Endothelial cell (in vitro differentiated cells): ENCODE measurements at regions not wholly inside any gene's neighbourhood (a gene's known extent, or its start where the extent isn't known, plus 50 kb on each side); places are given as distances from the start of the nearest gene placed in this dataset.

Experiments used
- DNase-seq: peaks from one replicate; pipeline ENCODE4 v3.0.0; 2021; ENCODE audit warnings: low spot score
- H3K27ac Mint-ChIP-seq: one replicate; pipeline ENCODE4 v1.8.0; 2021; ENCODE audit warnings: mixed read lengths, inconsistent platforms; ENCODE audit not compliant: unreplicated experiment
- H3K27me3 Mint-ChIP-seq: one replicate; pipeline ENCODE4 v1.8.0; 2021; ENCODE audit warnings: mild to moderate bottlenecking, moderate library complexity, mixed read lengths, inconsistent platforms; ENCODE audit not compliant: unreplicated experiment
- H3K36me3 Mint-ChIP-seq: one replicate; pipeline ENCODE4 v1.8.0; 2021; ENCODE audit warnings: mild to moderate bottlenecking, low read depth, mixed read lengths, inconsistent platforms; ENCODE audit not compliant: unreplicated experiment
- H3K4me1 Mint-ChIP-seq: one replicate; pipeline ENCODE4 v1.8.0; 2021; ENCODE audit warnings: mild to moderate bottlenecking, mixed read lengths, inconsistent platforms; ENCODE audit not compliant: unreplicated experiment
- H3K4me3 Mint-ChIP-seq: one replicate; pipeline ENCODE4 v1.8.0; 2021; ENCODE audit warnings: mild to moderate bottlenecking, mixed read lengths, inconsistent platforms; ENCODE audit not compliant: unreplicated experiment
- H3K9me3 Mint-ChIP-seq: one replicate; pipeline ENCODE4 v1.8.0; 2021; ENCODE audit warnings: mixed read lengths, inconsistent platforms; ENCODE audit not compliant: unreplicated experiment
- TF ChIP-seq, protein P1 (sequence below): fragments of 200-600 bp; sonication (generic); IDR thresholded peaks from one replicate; pipeline ENCODE4 v1.5.0; 2021; ENCODE audit warnings: antibody characterized with exemption; ENCODE audit not compliant: unreplicated experiment

DNA sequence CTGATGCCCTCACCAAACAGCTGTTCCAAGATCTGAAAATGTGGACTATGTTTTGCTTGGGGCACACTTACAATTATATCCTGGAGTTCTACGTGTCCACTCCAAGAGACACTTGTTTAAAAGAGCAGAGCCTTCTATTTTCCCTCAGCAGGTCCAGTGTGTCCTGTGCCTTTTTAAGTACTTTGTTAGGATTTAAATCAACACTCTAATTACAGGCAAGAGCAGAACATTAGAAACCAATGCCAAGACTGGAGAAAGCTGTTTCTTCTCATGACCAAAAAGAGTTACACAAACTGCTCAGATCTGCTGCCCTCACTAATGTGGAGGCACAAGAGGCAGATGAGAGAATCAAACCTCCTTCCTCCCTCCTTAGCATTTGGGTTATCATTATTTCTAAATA, 452.9 kb downstream of the LMO4 start:
- TF ChIP-seq, protein P1, sequence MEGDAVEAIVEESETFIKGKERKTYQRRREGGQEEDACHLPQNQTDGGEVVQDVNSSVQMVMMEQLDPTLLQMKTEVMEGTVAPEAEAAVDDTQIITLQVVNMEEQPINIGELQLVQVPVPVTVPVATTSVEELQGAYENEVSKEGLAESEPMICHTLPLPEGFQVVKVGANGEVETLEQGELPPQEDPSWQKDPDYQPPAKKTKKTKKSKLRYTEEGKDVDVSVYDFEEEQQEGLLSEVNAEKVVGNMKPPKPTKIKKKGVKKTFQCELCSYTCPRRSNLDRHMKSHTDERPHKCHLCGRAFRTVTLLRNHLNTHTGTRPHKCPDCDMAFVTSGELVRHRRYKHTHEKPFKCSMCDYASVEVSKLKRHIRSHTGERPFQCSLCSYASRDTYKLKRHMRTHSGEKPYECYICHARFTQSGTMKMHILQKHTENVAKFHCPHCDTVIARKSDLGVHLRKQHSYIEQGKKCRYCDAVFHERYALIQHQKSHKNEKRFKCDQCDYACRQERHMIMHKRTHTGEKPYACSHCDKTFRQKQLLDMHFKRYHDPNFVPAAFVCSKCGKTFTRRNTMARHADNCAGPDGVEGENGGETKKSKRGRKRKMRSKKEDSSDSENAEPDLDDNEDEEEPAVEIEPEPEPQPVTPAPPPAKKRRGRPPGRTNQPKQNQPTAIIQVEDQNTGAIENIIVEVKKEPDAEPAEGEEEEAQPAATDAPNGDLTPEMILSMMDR = no peak
- H3K27ac Mint-ChIP-seq = no peak overlapping the region
- H3K9me3 Mint-ChIP-seq = no peaks in the 10 kb centered on the region
- H3K4me1 Mint-ChIP-seq = no peaks in the 10 kb centered on the region
- no peaks in the 10 kb centered on the region for H3K36me3 Mint-ChIP-seq
- no peaks in the 10 kb centered on the region for H3K27me3 Mint-ChIP-seq
- no peak overlapping the region for H3K4me3 Mint-ChIP-seq
- no peak for DNase-seq

- no peaks in the 10 kb centered on the region for H3K9me3 Mint-ChIP-seq
- DNase-seq = no peak
- H3K4me3 Mint-ChIP-seq = no peak overlapping the region
- TF ChIP-seq, protein P1 = no peak
- H3K36me3 Mint-ChIP-seq = no peaks in the 10 kb centered on the region
- H3K4me1 Mint-ChIP-seq = no peaks in the 10 kb centered on the region
- no peaks in the 10 kb centered on the region for H3K27me3 Mint-ChIP-seq
- H3K27ac Mint-ChIP-seq = no peak overlapping the region
Observed at GRCh38 chr1:87783315-87783714, 454.6 kb downstream of the LMO4 start.

DNA sequence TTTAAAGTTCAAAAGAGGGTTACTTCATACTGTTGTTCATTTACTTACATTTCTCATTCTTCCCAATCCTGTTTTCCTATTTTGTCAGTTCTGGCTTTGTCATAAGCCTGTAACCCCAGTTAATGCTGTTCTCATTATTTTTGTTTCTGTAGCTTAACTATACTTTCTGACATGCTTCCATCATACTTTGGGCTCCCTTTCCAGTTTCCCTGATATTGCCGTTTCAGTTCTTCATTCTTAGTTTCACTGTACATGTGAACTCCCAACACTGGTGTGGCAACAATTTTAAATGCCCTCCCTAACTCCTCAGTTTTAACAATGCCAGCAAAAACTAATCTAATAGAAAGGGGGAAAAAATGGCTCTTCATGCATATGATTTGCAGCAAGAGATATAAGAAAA, 456.7 kb downstream of the LMO4 start:
- no peaks in the 10 kb centered on the region for H3K27me3 Mint-ChIP-seq

GRCh38 chr1:87786229-87786628, 457.5 kb downstream of the LMO4 start:
- DNase-seq = no peak
- Mint-ChIP-seq H3K27me3 (no peaks in the 10 kb centered on the region), H3K9me3 (no peaks in the 10 kb centered on the region), H3K4me1 (no peaks in the 10 kb centered on the region), H3K4me3 (no peak overlapping the region), H3K27ac (no peak overlapping the region), H3K36me3 (no peaks in the 10 kb centered on the region)
- TF ChIP-seq, protein P1 = no peak

More for the DNA sequence above, 456.7 kb downstream of the LMO4 start:
- no peaks in the 10 kb centered on the region for H3K36me3 Mint-ChIP-seq
- H3K4me1 Mint-ChIP-seq = no peaks in the 10 kb centered on the region
- DNase-seq = no peak
- no peak overlapping the region for H3K27ac Mint-ChIP-seq
- H3K9me3 Mint-ChIP-seq = no peaks in the 10 kb centered on the region
- H3K4me3 Mint-ChIP-seq = no peak overlapping the region
- TF ChIP-seq, protein P1 = no peak

DNA sequence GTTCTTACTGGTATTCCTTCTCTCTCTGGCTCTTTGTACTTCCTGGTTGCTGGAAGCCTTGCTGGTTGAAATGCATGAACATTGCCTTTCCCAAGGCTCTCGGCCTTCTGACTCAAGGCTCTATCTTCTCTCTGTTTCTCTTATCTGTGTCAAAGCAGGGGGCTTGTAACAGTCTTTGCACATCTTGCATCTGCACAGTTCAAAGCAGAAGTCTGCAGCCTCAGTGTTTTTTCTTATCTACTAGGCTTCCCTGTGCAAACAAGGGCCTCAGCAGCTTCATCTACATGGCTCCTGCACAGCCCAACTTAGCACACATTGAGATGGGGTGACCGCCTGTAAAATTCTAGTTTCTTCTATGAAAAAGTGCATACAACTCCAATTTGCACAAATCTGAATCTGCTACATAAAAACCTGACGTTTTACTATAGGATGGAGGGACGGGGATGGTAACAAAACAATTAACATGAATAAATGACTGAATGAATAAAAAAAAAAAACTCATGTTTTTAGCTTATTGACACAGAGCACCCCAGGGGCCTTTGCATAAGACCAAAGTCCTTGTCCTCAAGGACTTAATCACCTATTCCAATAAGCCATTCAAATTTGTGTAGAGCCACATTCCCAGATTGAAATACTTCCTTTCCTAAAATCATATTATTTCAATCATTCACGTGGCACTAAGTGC, 458.3 kb downstream of the LMO4 start:
- Mint-ChIP-seq H3K4me3 (no peak overlapping the region), H3K27ac (no peak overlapping the region)
- TF ChIP-seq, protein P1 = no peak

More for the DNA sequence above, 458.3 kb downstream of the LMO4 start:
- no peaks in the 10 kb centered on the region for H3K27me3 Mint-ChIP-seq
- H3K9me3 Mint-ChIP-seq = no peaks in the 10 kb centered on the region
- H3K4me1 Mint-ChIP-seq = no peaks in the 10 kb centered on the region
- no peak for DNase-seq
- H3K36me3 Mint-ChIP-seq = no peaks in the 10 kb centered on the region
